ENCODE measurements at regions not wholly inside any gene's neighbourhood (a gene's known extent, or its start where the extent isn't known, plus 50 kb on each side); places are given as distances from the start of the nearest gene placed in this dataset.

DNA sequence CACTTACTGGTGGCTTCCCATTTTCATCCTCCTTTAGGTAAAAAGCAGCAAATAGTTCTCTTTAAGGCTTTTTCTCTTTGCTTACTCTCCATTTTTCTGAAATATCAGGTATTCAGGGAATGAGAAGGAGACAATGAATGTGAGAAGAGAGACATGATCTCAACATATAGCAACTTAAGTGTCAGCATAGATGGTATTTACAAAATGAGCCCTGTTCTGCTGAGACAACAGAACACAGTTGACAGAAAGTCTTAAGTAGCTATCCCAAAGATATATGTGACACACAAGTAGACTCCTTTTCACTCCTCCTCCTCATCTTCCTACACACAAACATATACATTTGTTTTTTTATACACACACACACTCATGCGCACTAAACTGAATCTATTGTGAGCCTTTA lies 649.3 kb upstream of the WWC1 start (continued):
- TF ChIP-seq RARG (CRISPR knock-in tag; IDR thresholded peaks at IDR 0.05; ENCODE audit: low read depth) (no peak), ZNF207 (IDR thresholded peaks at IDR 0.05; ENCODE audit: borderline replicate concordance) (no peak), SOX13 (IDR thresholded peaks at IDR 0.05) (no peak), SOX13 (CRISPR knock-in tag; conservative IDR thresholded peaks at IDR 0.05 in 1 of 2, IDR thresholded peaks at IDR 0.05 in 1 of 2) (no peak), ZNF557 (CRISPR knock-in tag; IDR thresholded peaks at IDR 0.05) (no peak), SIX4 (CRISPR knock-in tag; IDR thresholded peaks at IDR 0.05) (no peak), SMAD1 (CRISPR knock-in tag; IDR thresholded peaks at IDR 0.05; ENCODE audit: borderline replicate concordance, low read depth) (no peak), MBD4 (IDR thresholded peaks at IDR 0.05; ENCODE audit: borderline replicate concordance, low read length) (no peak)
- TF ChIP-seq, protein P1, sequence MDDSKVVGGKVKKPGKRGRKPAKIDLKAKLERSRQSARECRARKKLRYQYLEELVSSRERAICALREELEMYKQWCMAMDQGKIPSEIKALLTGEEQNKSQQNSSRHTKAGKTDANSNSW (CRISPR knock-in tag; IDR thresholded peaks at IDR 0.05; ENCODE audit: borderline replicate concordance), result no peak
- TF ChIP-seq, protein P2, sequence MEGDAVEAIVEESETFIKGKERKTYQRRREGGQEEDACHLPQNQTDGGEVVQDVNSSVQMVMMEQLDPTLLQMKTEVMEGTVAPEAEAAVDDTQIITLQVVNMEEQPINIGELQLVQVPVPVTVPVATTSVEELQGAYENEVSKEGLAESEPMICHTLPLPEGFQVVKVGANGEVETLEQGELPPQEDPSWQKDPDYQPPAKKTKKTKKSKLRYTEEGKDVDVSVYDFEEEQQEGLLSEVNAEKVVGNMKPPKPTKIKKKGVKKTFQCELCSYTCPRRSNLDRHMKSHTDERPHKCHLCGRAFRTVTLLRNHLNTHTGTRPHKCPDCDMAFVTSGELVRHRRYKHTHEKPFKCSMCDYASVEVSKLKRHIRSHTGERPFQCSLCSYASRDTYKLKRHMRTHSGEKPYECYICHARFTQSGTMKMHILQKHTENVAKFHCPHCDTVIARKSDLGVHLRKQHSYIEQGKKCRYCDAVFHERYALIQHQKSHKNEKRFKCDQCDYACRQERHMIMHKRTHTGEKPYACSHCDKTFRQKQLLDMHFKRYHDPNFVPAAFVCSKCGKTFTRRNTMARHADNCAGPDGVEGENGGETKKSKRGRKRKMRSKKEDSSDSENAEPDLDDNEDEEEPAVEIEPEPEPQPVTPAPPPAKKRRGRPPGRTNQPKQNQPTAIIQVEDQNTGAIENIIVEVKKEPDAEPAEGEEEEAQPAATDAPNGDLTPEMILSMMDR (CRISPR knock-in tag; IDR thresholded peaks at IDR 0.05), result no peak

DNA sequence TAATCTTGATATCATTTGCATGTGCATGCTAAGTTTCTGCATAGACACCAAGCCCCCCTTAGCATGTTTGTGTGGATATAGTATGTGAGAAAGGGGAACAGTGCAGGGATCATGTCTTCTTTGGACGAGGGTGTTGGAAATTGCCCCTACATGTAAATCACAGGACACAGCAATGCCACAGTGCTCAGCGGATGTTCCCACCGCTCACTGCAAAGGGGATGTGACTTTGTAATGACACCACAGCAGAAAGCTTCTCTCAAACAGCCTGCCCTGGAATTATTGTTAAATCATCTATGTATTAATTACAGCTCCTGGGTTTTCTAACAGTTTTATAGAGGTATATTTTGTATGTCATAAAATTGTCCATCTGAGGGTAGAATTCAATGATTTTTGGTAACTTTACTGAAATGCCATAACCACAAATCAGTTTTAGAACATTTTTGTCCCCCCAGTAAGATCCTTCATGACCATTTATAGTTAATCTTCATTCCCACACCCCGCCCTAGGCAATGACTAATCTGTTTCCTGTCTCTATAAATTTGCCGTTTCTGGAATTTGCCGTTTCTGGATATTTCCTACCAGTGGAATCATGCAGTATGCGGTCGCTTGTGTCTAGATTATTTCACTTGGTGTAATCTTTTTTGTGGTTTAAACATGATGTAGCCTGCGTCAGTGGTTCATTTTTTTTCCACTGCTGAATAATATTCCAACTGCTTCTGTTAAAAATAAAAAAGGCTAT lies 648.5 kb upstream of the WWC1 start:
- ChIA-PET POLR2A (no interaction called here), CTCF (ENCODE audit: low intra/inter-chr PET ratio, low total read pairs) (no interaction called here)
- H3K4me3 ChIP-seq (replicated peaks in 1 of 3; ENCODE audit: insufficient read depth in 1 of 3, low read depth in 2 of 3, low read length in 3 of 3), result no peak overlapping the region
- in situ Hi-C loops (cut with HindIII; ENCODE audit: extremely low pct_ligation_motif_present, low pct_unique_long_range_greater_than_20kb), result no loop called here
- 28% methylated on average over 9 of the region's 9 CpGs for WGBS (ENCODE audit: low lambda C conversion rate)
- no peaks in the 10 kb centered on the region for H3K27me3 ChIP-seq (ENCODE audit: control insufficient read depth in 1 of 2, insufficient read depth in 2 of 2, low read length in 2 of 2)
- H3K79me2 ChIP-seq (ENCODE audit: insufficient read depth, low read length), result no peaks in the 10 kb centered on the region
- intact Hi-C loops (cut with micrococcal nuclease; ENCODE audit: unreplicated experiment), result no loop called here
- H3K27ac ChIP-seq (ENCODE audit: extremely low read length, insufficient read depth, low read length), result no peak overlapping the region
- no peak overlapping the region for H2AFZ ChIP-seq (ENCODE audit: low read length)
- no TSS peak for BruUV-seq (replicated peaks)
- H3K9ac ChIP-seq (ENCODE audit: insufficient read depth, low read depth, low read length), result no peak overlapping the region
- no peak overlapping the region for H3K4me2 ChIP-seq (ENCODE audit: low read depth, low read length)
- H4K20me1 ChIP-seq (ENCODE audit: insufficient read depth, low read length), result no peaks in the 10 kb centered on the region
- H3K4me1 ChIP-seq (ENCODE audit: insufficient read depth, low read length), result no peaks in the 10 kb centered on the region
- no peak for FAIRE-seq
- no peak for ATAC-seq
- H3K9me3 ChIP-seq (ENCODE audit: low read length), result no peaks in the 10 kb centered on the region
- no peaks in the 10 kb centered on the region for H3K36me3 ChIP-seq (replicated peaks in 1 of 2; ENCODE audit: control insufficient read depth in 1 of 2, insufficient read depth in 2 of 2, low read length in 2 of 2)
- DNase-seq (ENCODE audit: low spot score), result no peak
- TF ChIP-seq SNAPC4 (CRISPR knock-in tag; IDR thresholded peaks at IDR 0.05) (no peak), ZNF547 (CRISPR knock-in tag; IDR thresholded peaks at IDR 0.05) (no peak), ZNF747 (CRISPR knock-in tag; IDR thresholded peaks at IDR 0.05; ENCODE audit: borderline replicate concordance) (no peak)
- TF ChIP-seq, protein P3, sequence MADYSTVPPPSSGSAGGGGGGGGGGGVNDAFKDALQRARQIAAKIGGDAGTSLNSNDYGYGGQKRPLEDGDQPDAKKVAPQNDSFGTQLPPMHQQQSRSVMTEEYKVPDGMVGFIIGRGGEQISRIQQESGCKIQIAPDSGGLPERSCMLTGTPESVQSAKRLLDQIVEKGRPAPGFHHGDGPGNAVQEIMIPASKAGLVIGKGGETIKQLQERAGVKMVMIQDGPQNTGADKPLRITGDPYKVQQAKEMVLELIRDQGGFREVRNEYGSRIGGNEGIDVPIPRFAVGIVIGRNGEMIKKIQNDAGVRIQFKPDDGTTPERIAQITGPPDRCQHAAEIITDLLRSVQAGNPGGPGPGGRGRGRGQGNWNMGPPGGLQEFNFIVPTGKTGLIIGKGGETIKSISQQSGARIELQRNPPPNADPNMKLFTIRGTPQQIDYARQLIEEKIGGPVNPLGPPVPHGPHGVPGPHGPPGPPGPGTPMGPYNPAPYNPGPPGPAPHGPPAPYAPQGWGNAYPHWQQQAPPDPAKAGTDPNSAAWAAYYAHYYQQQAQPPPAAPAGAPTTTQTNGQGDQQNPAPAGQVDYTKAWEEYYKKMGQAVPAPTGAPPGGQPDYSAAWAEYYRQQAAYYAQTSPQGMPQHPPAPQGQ (CRISPR knock-in tag; IDR thresholded peaks at IDR 0.05; ENCODE audit: borderline replicate concordance), result no peak
